OCI-LY7 (cell line): ENCODE measurements at regions not wholly inside any gene's neighbourhood (a gene's known extent, or its start where the extent isn't known, plus 50 kb on each side); places are given as distances from the start of the nearest gene placed in this dataset.

Experiments
- BruUV-seq: library from RNA; stranded (reverse); fragments of 400-500 nt; replicated peaks from 2 replicates; lab custom pipeline; 2021; lab: Mats Ljungman, UMichigan
- CTCF ChIA-PET: fragments of 300-600 bp; sonication (Branson Sonifier 250); formaldehyde crosslinking; loops from one replicate; lab custom pipeline; 2022; ENCODE audit warnings: antibody characterized with exemption; ENCODE audit not compliant: unreplicated experiment; lab: Charles Lee
- POLR2A ChIA-PET: fragments of 300-600 bp; sonication (Branson Sonifier 250); formaldehyde crosslinking; loops from one replicate; lab custom pipeline; 2022; ENCODE audit warnings: antibody characterized with exemption; lab: Charles Lee
- DNase-seq: peaks from one replicate; pipeline ENCODE4 v3.0.0-alpha.2; 2015; ENCODE audit warnings: low spot score
- H2AFZ ChIP-seq: fragments of 200-600 bp; sonication (generic), shearing (Covaris generic); 2 replicates; pipeline ENCODE4 v1.6.1; 2014; ENCODE audit warnings: mild to moderate bottlenecking, antibody characterized with exemption, low read length, moderate library complexity
- H3K27ac ChIP-seq: fragments of 200-600 bp; sonication (generic); 2 replicates; pipeline ENCODE4 v1.5.1; 2014; ENCODE audit warnings: mixed run types, low read depth, mild to moderate bottlenecking, moderate library complexity, low read length, inconsistent platforms; ENCODE audit not compliant: poor library complexity, severe bottlenecking
- H3K36me3 ChIP-seq: fragments of 200-600 bp; sonication (generic); 2 replicates; pipeline ENCODE4 v1.6.1; 2014; ENCODE audit warnings: mild to moderate bottlenecking, antibody characterized with exemption, low read length, moderate library complexity, mixed read lengths; ENCODE audit not compliant: insufficient read depth
- H3K4me1 ChIP-seq: fragments of 200-600 bp; sonication (generic); 2 replicates; pipeline ENCODE4 v1.5.1; 2014; ENCODE audit warnings: mild to moderate bottlenecking, low read length; ENCODE audit not compliant: insufficient read depth, poor library complexity, severe bottlenecking
- H3K4me2 ChIP-seq: fragments of 200-600 bp; sonication (generic); 2 replicates; pipeline ENCODE4 v1.6.1; 2014; ENCODE audit warnings: mild to moderate bottlenecking, low read length
- H3K4me3 ChIP-seq: fragments of 200-600 bp; sonication (generic); 2 replicates; pipeline ENCODE4 v1.5.1; 2014; ENCODE audit warnings: mild to moderate bottlenecking, low read depth, low read length; ENCODE audit not compliant: poor library complexity, severe bottlenecking
- H3K79me2 ChIP-seq: fragments of 200-600 bp; sonication (generic); 2 replicates; pipeline ENCODE4 v1.6.1; 2016; ENCODE audit warnings: low read depth, mild to moderate bottlenecking, low read length, moderate library complexity, mixed read lengths; ENCODE audit not compliant: insufficient read depth
- H3K9me2 ChIP-seq: fragments of 200-600 bp; sonication (generic); 2 replicates; pipeline ENCODE4 v1.6.1; 2016; ENCODE audit warnings: mild to moderate bottlenecking, low read length, mixed read lengths; ENCODE audit not compliant: insufficient read depth
- H3K9me3 ChIP-seq: fragments of 200-600 bp; sonication (generic); 2 replicates; pipeline ENCODE4 v1.6.1; 2014; ENCODE audit warnings: mild to moderate bottlenecking, mixed run types, low read length, mixed read lengths
- H4K20me1 ChIP-seq: fragments of 200-600 bp; sonication (generic); 2 replicates; pipeline ENCODE4 v1.6.1; 2014; ENCODE audit warnings: mild to moderate bottlenecking, antibody characterized with exemption, low read length, moderate library complexity, mixed read lengths; ENCODE audit not compliant: insufficient read depth
- CTCF ChIP-seq: fragments of 200-600 bp; sonication (generic); conservative IDR thresholded peaks from 2 replicates; pipeline ENCODE4 v1.5.1; 2014; ENCODE audit warnings: mild to moderate bottlenecking, antibody characterized with exemption, low read length, moderate library complexity, mixed read lengths
- EZH2phosphoT487 ChIP-seq: fragments of 200-600 bp; sonication (generic); IDR thresholded peaks from 2 replicates; pipeline ENCODE4 v1.6.1; 2018; ENCODE audit warnings: low read depth, borderline replicate concordance, mild to moderate bottlenecking, mixed run types, antibody characterized with exemption, low read length, moderate library complexity, mixed read lengths
- intact Hi-C: fragments of 100-400 bp; cut with micrococcal nuclease; formaldehyde crosslinking; loops from one replicate; pipeline ENCODE4 v1.10.0; 2022; ENCODE audit not compliant: unreplicated experiment

GRCh38 chr6:88386167-88386566 is 220.0 kb upstream of the CNR1 start:
- Histone ChIP-seq H4K20me1 (no peaks in the 10 kb centered on the region), H3K27ac (no peak overlapping the region), H3K4me1 (no peaks in the 10 kb centered on the region), H3K9me3 (peaks cover 5% of the 10 kb centered on the region; the same call in 1 of the 2 replicates), H3K9me2 (no peaks in the 10 kb centered on the region), H2AFZ (no peak overlapping the region), H3K4me3 (no peak overlapping the region), H3K36me3 (no peaks in the 10 kb centered on the region), H3K79me2 (no peaks in the 10 kb centered on the region), H3K4me2 (no peak overlapping the region)
- no peak for DNase-seq
- intact Hi-C loops, result no loop called here
- BruUV-seq, result no TSS peak
- POLR2A ChIA-PET, result no interaction called here
- CTCF ChIA-PET, result no interaction called here
- TF ChIP-seq EZH2phosphoT487 (no peak), CTCF (no peak)

DNA sequence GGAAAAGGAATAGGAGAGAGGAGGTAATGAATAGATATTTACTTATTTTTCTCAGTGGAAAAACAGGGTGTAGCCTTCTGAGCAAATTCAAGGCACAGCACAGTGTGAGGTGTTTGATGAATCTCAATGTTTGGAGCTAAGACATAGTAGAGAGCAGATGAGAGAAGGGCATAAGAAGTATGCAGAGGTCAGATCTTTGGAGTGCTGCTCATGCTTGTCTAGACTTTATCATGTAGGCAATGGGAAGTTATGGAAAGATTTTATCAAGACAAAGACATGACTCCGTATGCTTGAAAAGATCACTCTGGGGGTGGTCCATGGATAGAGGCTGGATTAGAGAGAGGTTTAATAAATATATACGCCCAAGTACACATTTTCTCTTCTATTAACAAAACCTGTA is 217.0 kb upstream of the CNR1 start:
- H3K79me2 ChIP-seq, result no peaks in the 10 kb centered on the region
- no peaks in the 10 kb centered on the region for H3K9me3 ChIP-seq
- CTCF ChIA-PET, result no interaction called here
- POLR2A ChIA-PET, result interaction anchor here (0.6 to 1.4 kb wide), 2 partner anchors 8 to 114 kb away, joined by 3 read pairs; no protein-coding TSS in a partner anchor
- no peaks in the 10 kb centered on the region for H3K36me3 ChIP-seq
- DNase-seq, result no peak
- H3K4me2 ChIP-seq, result no peak overlapping the region
- no peak for TF ChIP-seq EZH2phosphoT487
- no peak for TF ChIP-seq CTCF
- intact Hi-C loops, result no loop called here
- no TSS peak for BruUV-seq
- peaks cover 4% of the 10 kb centered on the region for H3K4me1 ChIP-seq
- H3K4me3 ChIP-seq, result no peak overlapping the region
- no peaks in the 10 kb centered on the region for H3K9me2 ChIP-seq
- no peak overlapping the region for H3K27ac ChIP-seq
- no peaks in the 10 kb centered on the region for H4K20me1 ChIP-seq
- H2AFZ ChIP-seq, result no peak overlapping the region

- intact Hi-C loops, result no loop called here
- Histone ChIP-seq H3K9me2 (no peaks in the 10 kb centered on the region), H3K9me3 (no peaks in the 10 kb centered on the region), H3K36me3 (no peaks in the 10 kb centered on the region), H4K20me1 (no peaks in the 10 kb centered on the region), H3K4me3 (no peak overlapping the region), H3K79me2 (no peaks in the 10 kb centered on the region), H2AFZ (no peak overlapping the region), H3K4me2 (no peak overlapping the region), H3K4me1 (peaks cover 4% of the 10 kb centered on the region), H3K27ac (no peak overlapping the region)
- TF ChIP-seq EZH2phosphoT487, result no peak
- no peak for TF ChIP-seq CTCF
- POLR2A ChIA-PET, result no interaction called here
- no peak for DNase-seq
- BruUV-seq, result no TSS peak
- CTCF ChIA-PET, result no interaction called here
These were observed 215.1 kb upstream of the CNR1 start for GRCh38 chr6:88381289-88381642.
